Breast epithelium (tissue), 4 donors: ENCODE measurements at regions not wholly inside any gene's neighbourhood (a gene's known extent, or its start where the extent isn't known, plus 50 kb on each side); places are given as distances from the start of the nearest gene placed in this dataset.

Source experiments
- DNase-seq, 2 donors: peaks; one replicate each; pipeline ENCODE4 v3.0.0-alpha.2; 2019; ENCODE audit warnings: low spot score in 2 of 2
- H3K27ac ChIP-seq, 2 donors: fragments of 200-600 bp; sonication (generic) in 1 of 2; one replicate each; pipeline ENCODE4 v1.5.1; 2016 to 2019; ENCODE audit warnings: mild to moderate bottlenecking in 1 of 2
- H3K27me3 ChIP-seq, 2 donors: fragments of 200-600 bp; sonication (generic) in 1 of 2; one replicate each; pipeline versions ENCODE4 v1.5.1 to v1.6.0; 2017 to 2019; ENCODE audit warnings: control low read depth in 1 of 2, mild to moderate bottlenecking in 1 of 2
- H3K36me3 ChIP-seq: fragments of 200-600 bp; one replicate; pipeline ENCODE4 v1.5.1; 2019
- H3K4me1 ChIP-seq, 2 donors: fragments of 200-600 bp; sonication (generic); one replicate each; pipeline ENCODE4 v1.5.1; 2016 to 2019; ENCODE audit warnings: control low read depth in 1 of 2
- H3K4me3 ChIP-seq, 3 donors: fragments of 200-600 bp; sonication (generic); 1 replicate in 2 of 3; 2 replicates in 1 of 3; pipeline ENCODE4 v1.5.1; 2016 to 2019; ENCODE audit warnings: mild to moderate bottlenecking in 3 of 3, moderate library complexity in 2 of 3
- H3K9me3 ChIP-seq, 2 donors: fragments of 200-600 bp; sonication (generic) in 1 of 2; one replicate each; pipeline ENCODE4 v1.5.1; 2016 to 2019; ENCODE audit warnings: control low read depth in 1 of 2
- POLR2A ChIP-seq: fragments of 450-650 bp; IDR thresholded peaks from one replicate; pipeline ENCODE4 v1.6.1; 2016; ENCODE audit warnings: antibody characterized with exemption, mild to moderate bottlenecking, moderate library complexity
- POLR2AphosphoS5 ChIP-seq, 3 donors: sonication (generic); formaldehyde crosslinking; IDR thresholded peaks; one replicate each; pipeline ENCODE4 v1.6.1; 2017; ENCODE audit warnings: antibody characterized with exemption in 3 of 3
- intact Hi-C: fragments of 100-400 bp; cut with DNase I; formaldehyde crosslinking; loops from one replicate; pipeline ENCODE4 v1.15.1; 2023; ENCODE audit warnings: low total_unique reads
- TF ChIP-seq, protein P1 (sequence below), 3 donors: fragments of 450-650 bp; IDR thresholded peaks; one replicate each; pipeline ENCODE4 v1.5.1; 2016 to 2017; ENCODE audit warnings: antibody characterized with exemption in 3 of 3, mild to moderate bottlenecking in 3 of 3, moderate library complexity in 3 of 3

DNA sequence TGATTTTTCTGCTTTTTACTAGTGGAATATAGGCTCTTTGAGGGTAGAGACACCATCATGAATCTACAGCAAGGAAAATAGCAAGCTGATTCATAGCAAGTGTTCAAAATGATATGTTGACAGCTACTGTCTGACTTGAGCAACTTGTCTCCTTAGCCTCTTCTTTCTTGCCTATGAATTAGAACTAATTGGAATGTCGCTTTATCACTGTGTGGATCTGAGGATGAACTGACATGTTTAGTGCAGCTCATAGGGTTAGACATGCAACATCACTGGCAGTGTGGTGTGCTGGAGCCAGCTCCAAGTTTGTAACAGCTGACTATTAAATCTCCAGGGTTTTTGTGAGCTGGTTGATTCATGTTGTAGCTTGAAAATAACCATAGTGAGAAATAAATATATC lies 1068.4 kb downstream of the PCDH18 start:
- Histone ChIP-seq H3K4me3 (no peak overlapping the region), H3K9me3 (peaks cover 0 to 1% of the 10 kb centered on the region in 2 donors), H3K27ac (no peak overlapping the region), H3K27me3 (no peaks in the 10 kb centered on the region), H3K36me3 (no peaks in the 10 kb centered on the region), H3K4me1 (no peaks in the 10 kb centered on the region)
- intact Hi-C loops: no loop called here
- no peak for DNase-seq
- no peak for TF ChIP-seq POLR2A
- TF ChIP-seq, protein P1, sequence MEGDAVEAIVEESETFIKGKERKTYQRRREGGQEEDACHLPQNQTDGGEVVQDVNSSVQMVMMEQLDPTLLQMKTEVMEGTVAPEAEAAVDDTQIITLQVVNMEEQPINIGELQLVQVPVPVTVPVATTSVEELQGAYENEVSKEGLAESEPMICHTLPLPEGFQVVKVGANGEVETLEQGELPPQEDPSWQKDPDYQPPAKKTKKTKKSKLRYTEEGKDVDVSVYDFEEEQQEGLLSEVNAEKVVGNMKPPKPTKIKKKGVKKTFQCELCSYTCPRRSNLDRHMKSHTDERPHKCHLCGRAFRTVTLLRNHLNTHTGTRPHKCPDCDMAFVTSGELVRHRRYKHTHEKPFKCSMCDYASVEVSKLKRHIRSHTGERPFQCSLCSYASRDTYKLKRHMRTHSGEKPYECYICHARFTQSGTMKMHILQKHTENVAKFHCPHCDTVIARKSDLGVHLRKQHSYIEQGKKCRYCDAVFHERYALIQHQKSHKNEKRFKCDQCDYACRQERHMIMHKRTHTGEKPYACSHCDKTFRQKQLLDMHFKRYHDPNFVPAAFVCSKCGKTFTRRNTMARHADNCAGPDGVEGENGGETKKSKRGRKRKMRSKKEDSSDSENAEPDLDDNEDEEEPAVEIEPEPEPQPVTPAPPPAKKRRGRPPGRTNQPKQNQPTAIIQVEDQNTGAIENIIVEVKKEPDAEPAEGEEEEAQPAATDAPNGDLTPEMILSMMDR (IDR thresholded peaks at IDR 0.05): no peak
- TF ChIP-seq POLR2AphosphoS5 (IDR thresholded peaks at IDR 0.05): no peak

DNA sequence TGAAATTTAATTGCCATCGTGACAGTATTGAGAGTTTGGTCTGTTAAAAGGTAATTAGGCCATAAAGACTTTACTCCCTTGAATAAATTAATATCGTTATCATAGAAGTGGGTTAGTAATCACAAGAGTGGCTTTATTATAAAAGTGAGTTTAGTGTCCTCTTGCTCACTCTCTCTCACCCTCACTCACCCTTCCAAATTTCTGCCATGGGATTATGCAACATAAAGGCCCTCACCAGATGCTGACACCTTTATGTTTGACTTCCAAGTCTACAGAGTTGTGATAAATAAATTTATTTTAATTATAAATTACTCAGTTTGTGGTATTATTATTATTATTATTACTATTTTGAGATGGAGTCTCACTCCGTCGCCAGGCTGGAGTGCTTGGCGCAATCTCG lies 1070.8 kb downstream of the PCDH18 start:
- H3K27ac ChIP-seq: no peak overlapping the region
- intact Hi-C loops: no loop called here
- no peaks in the 10 kb centered on the region for H3K4me1 ChIP-seq
- no peak for DNase-seq
- H3K36me3 ChIP-seq: no peaks in the 10 kb centered on the region
- H3K4me3 ChIP-seq: no peak overlapping the region
- no peaks in the 10 kb centered on the region for H3K9me3 ChIP-seq
- TF ChIP-seq POLR2A (no peak), POLR2AphosphoS5 (IDR thresholded peaks at IDR 0.05) (no peak)
- TF ChIP-seq, protein P1 (IDR thresholded peaks at IDR 0.05): no peak
- H3K27me3 ChIP-seq: no peaks in the 10 kb centered on the region

DNA sequence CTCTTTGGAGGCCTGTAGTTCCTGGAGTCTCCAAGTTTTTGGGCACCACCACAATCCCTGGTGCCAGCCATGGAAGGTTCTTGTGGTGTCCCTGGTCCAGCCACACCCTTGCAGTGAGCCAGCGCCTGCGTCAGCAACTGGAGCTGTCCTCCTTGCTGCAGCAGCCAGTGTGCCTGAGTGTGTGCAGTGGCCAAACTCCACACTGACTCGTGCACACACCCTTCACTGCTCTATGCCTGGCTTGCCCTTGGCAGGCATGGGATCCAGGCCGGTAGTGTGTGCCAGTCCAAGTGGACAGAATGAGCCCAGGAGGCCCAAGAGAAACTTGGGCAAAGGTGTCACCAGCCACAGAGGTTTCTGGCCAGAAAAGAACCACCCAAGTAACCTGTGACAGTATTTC lies 1074.0 kb downstream of the PCDH18 start:
- H3K27ac ChIP-seq: no peak overlapping the region

DNA sequence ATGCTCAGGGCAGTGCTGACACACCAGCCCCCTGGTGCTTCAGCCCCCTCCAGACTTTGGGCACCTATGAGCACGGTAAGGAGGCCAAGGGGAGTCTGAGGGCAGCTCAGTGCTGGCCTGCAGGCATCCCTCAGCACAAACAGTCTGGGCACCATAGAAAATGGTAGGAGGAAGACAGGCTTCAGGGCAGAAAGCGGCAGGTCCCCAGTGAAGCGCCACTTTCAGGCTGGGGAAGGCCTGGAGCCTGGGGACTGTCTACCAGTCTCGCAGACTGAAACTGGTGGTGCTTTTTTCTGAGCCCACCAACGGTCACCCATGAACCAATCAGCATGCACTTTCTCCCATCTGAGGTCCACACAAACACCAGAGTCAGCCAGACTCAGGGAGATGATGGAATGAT lies 1074.7 kb downstream of the PCDH18 start:
- TF ChIP-seq, protein P1 (IDR thresholded peaks at IDR 0.05): no peak
- no peak for TF ChIP-seq POLR2AphosphoS5 (IDR thresholded peaks at IDR 0.05)
- no peak for TF ChIP-seq POLR2A
- H3K27ac ChIP-seq: no peak overlapping the region
- intact Hi-C loops: no loop called here
- H3K27me3 ChIP-seq: no peaks in the 10 kb centered on the region
- no peak overlapping the region for H3K4me3 ChIP-seq
- DNase-seq: no peak
- no peaks in the 10 kb centered on the region for H3K4me1 ChIP-seq
- H3K36me3 ChIP-seq: no peaks in the 10 kb centered on the region
- no peaks in the 10 kb centered on the region for H3K9me3 ChIP-seq

More for the DNA sequence above, 1074.0 kb downstream of the PCDH18 start:
- intact Hi-C loops: no loop called here
- no peaks in the 10 kb centered on the region for H3K4me1 ChIP-seq
- H3K36me3 ChIP-seq: no peaks in the 10 kb centered on the region
- DNase-seq: no peak
- H3K9me3 ChIP-seq: no peaks in the 10 kb centered on the region
- no peak overlapping the region for H3K4me3 ChIP-seq
- TF ChIP-seq POLR2AphosphoS5 (IDR thresholded peaks at IDR 0.05): no peak
- TF ChIP-seq POLR2A: no peak
- H3K27me3 ChIP-seq: no peaks in the 10 kb centered on the region

DNA sequence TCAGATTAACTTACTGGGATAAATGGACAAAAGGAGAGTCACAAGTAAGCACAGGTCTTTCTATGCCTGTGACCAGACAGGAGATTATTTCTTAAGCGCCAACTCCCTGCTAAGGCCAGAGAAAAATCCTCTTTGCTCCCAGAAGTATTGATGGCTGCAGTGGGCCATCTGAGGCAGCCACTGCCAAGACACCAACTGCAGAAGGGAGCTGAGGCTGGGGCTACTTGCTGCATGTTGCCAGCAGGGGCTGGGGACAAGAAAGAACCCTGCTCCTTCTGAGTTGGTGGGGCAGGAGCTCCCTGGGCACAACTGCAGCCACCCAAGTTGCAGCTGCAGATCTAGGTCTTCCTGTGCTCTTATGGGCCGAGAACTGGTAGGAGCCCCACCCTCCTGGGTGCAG lies 1075.3 kb downstream of the PCDH18 start:
- H3K27ac ChIP-seq: no peak overlapping the region
- H3K36me3 ChIP-seq: no peaks in the 10 kb centered on the region
- no peaks in the 10 kb centered on the region for H3K27me3 ChIP-seq
- TF ChIP-seq POLR2AphosphoS5 (IDR thresholded peaks at IDR 0.05): no peak
- TF ChIP-seq, protein P1 (IDR thresholded peaks at IDR 0.05): no peak
- TF ChIP-seq POLR2A: no peak
- H3K9me3 ChIP-seq: no peaks in the 10 kb centered on the region
- intact Hi-C loops: no loop called here
- no peaks in the 10 kb centered on the region for H3K4me1 ChIP-seq
- DNase-seq: no peak
- no peak overlapping the region for H3K4me3 ChIP-seq

DNA sequence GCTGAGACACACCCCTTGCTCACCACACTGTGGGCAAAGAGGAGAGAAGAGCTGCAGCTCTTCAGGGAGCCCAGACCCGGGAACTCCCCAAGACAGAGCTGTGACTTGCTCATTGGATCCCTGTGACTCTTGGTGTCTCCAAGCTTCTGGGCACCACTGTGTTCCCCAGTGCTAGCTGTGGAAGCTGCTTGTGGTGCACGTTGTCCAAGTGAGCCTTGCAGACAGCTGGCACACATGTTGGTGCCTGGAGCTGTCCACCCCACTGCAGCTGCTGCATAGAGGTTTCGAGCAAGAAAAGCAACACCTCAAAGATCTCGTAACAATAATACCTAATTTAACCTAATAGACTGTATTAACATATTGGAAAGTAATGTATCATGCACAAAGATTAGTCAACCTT lies 1089.3 kb downstream of the PCDH18 start:
- no peak overlapping the region for H3K4me3 ChIP-seq
- TF ChIP-seq POLR2AphosphoS5 (IDR thresholded peaks at IDR 0.05) (no peak), POLR2A (no peak)
- TF ChIP-seq, protein P1 (IDR thresholded peaks at IDR 0.05): no peak
- no peak for DNase-seq
- H3K27ac ChIP-seq: no peak overlapping the region
- H3K36me3 ChIP-seq: no peaks in the 10 kb centered on the region
- intact Hi-C loops: no loop called here
- H3K4me1 ChIP-seq: no peaks in the 10 kb centered on the region
- H3K9me3 ChIP-seq: peaks cover 0 to 13% of the 10 kb centered on the region in 2 donors
- H3K27me3 ChIP-seq: no peaks in the 10 kb centered on the region
